ENCODE measurements at regions not wholly inside any gene's neighbourhood (a gene's known extent, or its start where the extent isn't known, plus 50 kb on each side); places are given as distances from the start of the nearest gene placed in this dataset.

- no peak overlapping the region for H3K9ac ChIP-seq (ENCODE audit: low read length)
- H2AFZ ChIP-seq (ENCODE audit: low read length): no peak overlapping the region
- no peaks in the 10 kb centered on the region for H3K79me2 ChIP-seq (ENCODE audit: low read length)
- DNase-seq (no peak), ATAC-seq (no peak)
- H3F3A ChIP-seq (ENCODE audit: low read length, unreplicated experiment): no peaks in the 10 kb centered on the region
- intact Hi-C loops (cut with micrococcal nuclease): no loop called here
- no peaks in the 10 kb centered on the region for H4K20me1 ChIP-seq (ENCODE audit: low read length)
- no peak overlapping the region for H3K4me2 ChIP-seq (ENCODE audit: low read length)
- no peaks in the 10 kb centered on the region for H3K27me3 ChIP-seq (ENCODE audit: low read length)
- ChIA-PET CTCF (no interaction called here), POLR2A (ENCODE audit: unreplicated experiment) (no interaction called here)
- no peaks in the 10 kb centered on the region for H3K9me3 ChIP-seq (ENCODE audit: low read length)
- no peak overlapping the region for H3K4me3 ChIP-seq (ENCODE audit: low read length)
- TF ChIP-seq EZH2 (IDR thresholded peaks at IDR 0.05; ENCODE audit: low read length, unreplicated experiment): no peak
- TF ChIP-seq, protein P1, sequence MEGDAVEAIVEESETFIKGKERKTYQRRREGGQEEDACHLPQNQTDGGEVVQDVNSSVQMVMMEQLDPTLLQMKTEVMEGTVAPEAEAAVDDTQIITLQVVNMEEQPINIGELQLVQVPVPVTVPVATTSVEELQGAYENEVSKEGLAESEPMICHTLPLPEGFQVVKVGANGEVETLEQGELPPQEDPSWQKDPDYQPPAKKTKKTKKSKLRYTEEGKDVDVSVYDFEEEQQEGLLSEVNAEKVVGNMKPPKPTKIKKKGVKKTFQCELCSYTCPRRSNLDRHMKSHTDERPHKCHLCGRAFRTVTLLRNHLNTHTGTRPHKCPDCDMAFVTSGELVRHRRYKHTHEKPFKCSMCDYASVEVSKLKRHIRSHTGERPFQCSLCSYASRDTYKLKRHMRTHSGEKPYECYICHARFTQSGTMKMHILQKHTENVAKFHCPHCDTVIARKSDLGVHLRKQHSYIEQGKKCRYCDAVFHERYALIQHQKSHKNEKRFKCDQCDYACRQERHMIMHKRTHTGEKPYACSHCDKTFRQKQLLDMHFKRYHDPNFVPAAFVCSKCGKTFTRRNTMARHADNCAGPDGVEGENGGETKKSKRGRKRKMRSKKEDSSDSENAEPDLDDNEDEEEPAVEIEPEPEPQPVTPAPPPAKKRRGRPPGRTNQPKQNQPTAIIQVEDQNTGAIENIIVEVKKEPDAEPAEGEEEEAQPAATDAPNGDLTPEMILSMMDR (conservative IDR thresholded peaks at IDR 0.05; ENCODE audit: low read depth, low read length): no peak
- no peak for TF ChIP-seq EZH2phosphoT487 (IDR thresholded peaks at IDR 0.05; ENCODE audit: borderline replicate concordance, low read length)
- no TSS peak for BruUV-seq (replicated peaks)
- no peaks in the 10 kb centered on the region for H3K9me2 ChIP-seq (replicated peaks; ENCODE audit: low read length)
- no peak overlapping the region for H3K27ac ChIP-seq (ENCODE audit: low read length)
- H3K36me3 ChIP-seq (ENCODE audit: low read depth, low read length): no peaks in the 10 kb centered on the region
- H3K4me1 ChIP-seq (ENCODE audit: insufficient read depth, low read length): no peaks in the 10 kb centered on the region
Observed at GRCh38 chr3:178334239-178334638, 202.0 kb upstream of the KCNMB2 start.

DNA sequence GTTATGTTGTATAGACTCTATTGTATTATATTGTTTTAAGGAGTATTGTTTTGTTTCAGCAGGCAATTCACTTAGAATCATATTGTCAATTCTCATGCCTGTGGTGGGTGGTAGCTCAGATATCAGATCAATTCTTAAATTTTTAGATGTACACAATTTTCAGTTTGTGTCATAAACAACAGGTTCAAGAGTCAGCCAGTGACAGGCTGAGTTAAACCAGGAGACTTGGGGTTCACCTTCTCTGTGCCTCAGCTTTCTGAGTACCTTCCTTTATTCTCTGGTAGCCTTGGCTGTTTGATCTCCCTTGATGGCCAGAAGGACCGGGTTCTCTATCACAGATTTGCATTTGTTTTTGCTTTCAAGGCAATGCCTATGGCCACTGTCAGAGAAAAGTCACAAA is 199.9 kb upstream of the KCNMB2 start:
- Histone ChIP-seq H3K4me2 (ENCODE audit: low read length) (no peak overlapping the region), H3K27me3 (ENCODE audit: low read length) (no peaks in the 10 kb centered on the region), H3K9me3 (ENCODE audit: low read length) (no peaks in the 10 kb centered on the region), H3K79me2 (ENCODE audit: low read length) (no peaks in the 10 kb centered on the region), H3K4me1 (ENCODE audit: insufficient read depth, low read length) (no peaks in the 10 kb centered on the region), H3K27ac (ENCODE audit: low read length) (no peak overlapping the region), H3K4me3 (ENCODE audit: low read length) (no peak overlapping the region), H2AFZ (ENCODE audit: low read length) (no peak overlapping the region), H3F3A (ENCODE audit: low read length, unreplicated experiment) (no peaks in the 10 kb centered on the region), H3K36me3 (ENCODE audit: low read depth, low read length) (no peaks in the 10 kb centered on the region), H3K9me2 (replicated peaks; ENCODE audit: low read length) (no peaks in the 10 kb centered on the region), H3K9ac (ENCODE audit: low read length) (no peak overlapping the region), H4K20me1 (ENCODE audit: low read length) (no peaks in the 10 kb centered on the region)
- no TSS peak for BruUV-seq (replicated peaks)
- ATAC-seq (no peak), DNase-seq (no peak)
- TF ChIP-seq EZH2 (IDR thresholded peaks at IDR 0.05; ENCODE audit: low read length, unreplicated experiment) (no peak), EZH2phosphoT487 (IDR thresholded peaks at IDR 0.05; ENCODE audit: borderline replicate concordance, low read length) (no peak)
- TF ChIP-seq, protein P1 (conservative IDR thresholded peaks at IDR 0.05; ENCODE audit: low read depth, low read length): no peak
- POLR2A ChIA-PET (ENCODE audit: unreplicated experiment): no interaction called here
- intact Hi-C loops (cut with micrococcal nuclease): no loop called here
- CTCF ChIA-PET: no interaction called here

- Histone ChIP-seq H3K79me2 (ENCODE audit: low read length) (no peaks in the 10 kb centered on the region), H3K9ac (ENCODE audit: low read length) (no peak overlapping the region), H3K36me3 (ENCODE audit: low read depth, low read length) (no peaks in the 10 kb centered on the region), H3K9me2 (replicated peaks; ENCODE audit: low read length) (no peaks in the 10 kb centered on the region), H3K27me3 (ENCODE audit: low read length) (no peaks in the 10 kb centered on the region), H3K4me1 (ENCODE audit: insufficient read depth, low read length) (no peaks in the 10 kb centered on the region), H2AFZ (ENCODE audit: low read length) (peak overlapping the region; percentile 9; the same call in 1 of the 2 replicates), H4K20me1 (ENCODE audit: low read length) (no peaks in the 10 kb centered on the region), H3F3A (ENCODE audit: low read length, unreplicated experiment) (no peaks in the 10 kb centered on the region), H3K9me3 (ENCODE audit: low read length) (no peaks in the 10 kb centered on the region), H3K4me3 (ENCODE audit: low read length) (no peak overlapping the region), H3K4me2 (ENCODE audit: low read length) (no peak overlapping the region), H3K27ac (ENCODE audit: low read length) (no peak overlapping the region)
- TF ChIP-seq, protein P1 (conservative IDR thresholded peaks at IDR 0.05; ENCODE audit: low read depth, low read length): no peak
- DNase-seq (no peak), ATAC-seq (no peak)
- intact Hi-C loops (cut with micrococcal nuclease): no loop called here
- POLR2A ChIA-PET (ENCODE audit: unreplicated experiment): no interaction called here
- CTCF ChIA-PET: no interaction called here
- BruUV-seq (replicated peaks): no TSS peak
Observed at GRCh38 chr3:178340506-178340905, 195.7 kb upstream of the KCNMB2 start.

Measured in PC-3 (cell line).